HCT116 (cell line): ENCODE measurements at regions not wholly inside any gene's neighbourhood (a gene's known extent, or its start where the extent isn't known, plus 50 kb on each side); places are given as distances from the start of the nearest gene placed in this dataset.

Experiments used
- ATAC-seq: fragments of 200-7000 bp; cut with Tn5 transposase; 2 replicates; pipeline ENCODE4 v1.9.1; 2020; ENCODE audit warnings: mild to moderate bottlenecking, moderate library complexity
- BruUV-seq: library from RNA; stranded (reverse); fragments of 400-500 nt; replicated peaks from 2 replicates; lab custom pipeline; 2021; lab: Mats Ljungman, UMichigan
- CTCF ChIA-PET: fragments of 300-600 bp; sonication (Branson Sonifier 250); formaldehyde crosslinking; loops from one replicate; lab custom pipeline; 2021; ENCODE audit warnings: antibody characterized with exemption; lab: Charles Lee
- POLR2A ChIA-PET: fragments of 300-600, 350-600 bp; sonication (Branson Sonifier 250); formaldehyde crosslinking; loops from one replicate; lab custom pipeline; 2021; ENCODE audit warnings: antibody characterized with exemption; lab: Charles Lee
- RAD21 ChIA-PET, 2 experiments: fragments of 300-600 bp; sonication (Branson Sonifier 250); formaldehyde crosslinking; loops; one replicate each; lab custom pipeline; 2023; ENCODE audit warnings: low total read pairs in 2 of 2; ENCODE audit not compliant: uncharacterized antibody in 2 of 2, unreplicated experiment in 2 of 2, low non-redundant PET in 1 of 2; lab: Charles Lee
- DNase-seq: peaks from one replicate; pipeline ENCODE4 v3.0.0-alpha.2; 2010; ENCODE audit warnings: low read depth, low spot score
- H2AFZ ChIP-seq: fragments of 200-600 bp; shearing (Covaris generic), sonication (generic); 2 replicates; pipeline ENCODE4 v1.6.1; 2017; ENCODE audit warnings: low read depth, mixed run types, mixed read lengths, antibody characterized with exemption, low read length; ENCODE audit not compliant: poor library complexity, severe bottlenecking
- H3K27ac ChIP-seq: 2 replicates; pipeline ENCODE4 v1.5.1; 2012; ENCODE audit warnings: low read depth, low read length
- H3K27me3 ChIP-seq: fragments of 200-600 bp; sonication (generic); 2 replicates; pipeline ENCODE4 v1.6.1; 2016; ENCODE audit warnings: mixed run types, low read length, mixed read lengths; ENCODE audit not compliant: insufficient read depth
- H3K36me3 ChIP-seq, 2 experiments: fragments of 200-500 bp in 1 of 2; fragments of 200-600 bp in 1 of 2; sonication (Bioruptor generic) in 1 of 2; sonication (generic) in 1 of 2; 2 replicates each; pipeline versions ENCODE4 v1.5.1 to v1.6.1; 2014 to 2016; ENCODE audit warnings: low read length in 2 of 2, inconsistent platforms in 1 of 2, mixed read lengths in 1 of 2, mixed run types in 1 of 2; ENCODE audit not compliant: insufficient read depth in 2 of 2, control insufficient read depth in 1 of 2
- H3K4me1 ChIP-seq, 2 experiments: fragments of 200-600 bp in 1 of 2; sonication (generic) in 1 of 2; 2 replicates each; pipeline versions ENCODE4 v1.5.1 to v1.6.1; 2012 to 2017; ENCODE audit warnings: low read length in 2 of 2, inconsistent platforms in 1 of 2, mild to moderate bottlenecking in 1 of 2, mixed read lengths in 1 of 2, mixed run types in 1 of 2, moderate library complexity in 1 of 2; ENCODE audit not compliant: insufficient read depth in 2 of 2, control insufficient read depth in 1 of 2
- H3K4me2 ChIP-seq: fragments of 200-600 bp; sonication (generic); 2 replicates; pipeline ENCODE4 v1.6.1; 2017; ENCODE audit warnings: mixed run types, low read length, mixed read lengths
- H3K4me3 ChIP-seq, 2 experiments: fragments of 200-600 bp in 1 of 2; sonication (generic) in 1 of 2; replicated peaks in 1 of 2; 2 replicates each; pipeline ENCODE4 v1.5.1; 2011 to 2016; ENCODE audit warnings: low read length in 2 of 2, control low read depth in 1 of 2, low read depth in 1 of 2, mild to moderate bottlenecking in 1 of 2, mixed read lengths in 1 of 2, mixed run types in 1 of 2
- H3K79me2 ChIP-seq: fragments of 200-600 bp; sonication (generic); 2 replicates; pipeline ENCODE4 v1.6.1; 2017; ENCODE audit warnings: mild to moderate bottlenecking, mixed run types, low read length, moderate library complexity, mixed read lengths; ENCODE audit not compliant: insufficient read depth
- H3K9ac ChIP-seq: fragments of 200-600 bp; sonication (generic); 2 replicates; pipeline ENCODE4 v1.6.1; 2016; ENCODE audit warnings: low read length, mixed read lengths
- H3K9me2 ChIP-seq: fragments of 200-600 bp; sonication (generic), shearing (Covaris generic); 2 replicates; pipeline ENCODE4 v1.6.1; 2017; ENCODE audit warnings: mixed run types, mild to moderate bottlenecking, moderate library complexity; ENCODE audit not compliant: insufficient read depth
- H3K9me3 ChIP-seq, 2 experiments: fragments of 200-500 bp in 1 of 2; fragments of 200-600 bp in 1 of 2; sonication (Bioruptor generic) in 1 of 2; sonication (generic) in 1 of 2; 2 replicates each; pipeline ENCODE4 v1.6.1; 2014 to 2017; ENCODE audit warnings: low read length in 2 of 2, mixed read lengths in 2 of 2, inconsistent platforms in 1 of 2, low read depth in 1 of 2, mild to moderate bottlenecking in 1 of 2, mixed run types in 1 of 2, moderate library complexity in 1 of 2; ENCODE audit not compliant: control insufficient read depth in 1 of 2, insufficient read depth in 1 of 2
- H4K20me1 ChIP-seq: fragments of 200-600 bp; sonication (generic), shearing (Covaris generic); 2 replicates; pipeline ENCODE4 v1.6.1; 2017; ENCODE audit warnings: mixed run types, mild to moderate bottlenecking, moderate library complexity; ENCODE audit not compliant: insufficient read depth
- EGR1 ChIP-seq: IDR thresholded peaks from 2 replicates; pipeline ENCODE4 v1.6.1; 2012; ENCODE audit warnings: low read depth
- EZH2phosphoT487 ChIP-seq: fragments of 200-600 bp; IDR thresholded peaks from 2 replicates; pipeline ENCODE4 v1.6.1; 2018; ENCODE audit warnings: antibody characterized with exemption, borderline replicate concordance
- FOSL1 ChIP-seq: IDR thresholded peaks from 2 replicates; pipeline ENCODE4 v1.6.1; 2012; ENCODE audit warnings: low read depth
- JUND ChIP-seq: IDR thresholded peaks from 2 replicates; pipeline ENCODE4 v1.6.1; 2012
- MAX ChIP-seq: IDR thresholded peaks from 2 replicates; pipeline ENCODE4 v1.6.1; 2012
- POLR2A ChIP-seq: IDR thresholded peaks from 2 replicates; pipeline ENCODE4 v1.7.0; 2011; ENCODE audit warnings: borderline replicate concordance; ENCODE audit not compliant: insufficient read depth, insufficient read length; ENCODE audit errors: extremely low read depth
- SRF ChIP-seq: IDR thresholded peaks from 2 replicates; pipeline ENCODE4 v1.6.1; 2012; ENCODE audit warnings: low read depth
- TCF7L2 ChIP-seq: IDR thresholded peaks from 2 replicates; pipeline ENCODE4 v1.7.0; 2011; ENCODE audit warnings: borderline replicate concordance, inconsistent platforms; ENCODE audit not compliant: insufficient read depth, insufficient read length; ENCODE audit errors: extremely low read depth
- ZBTB33 ChIP-seq: IDR thresholded peaks from 2 replicates; pipeline ENCODE4 v1.6.1; 2011; ENCODE audit warnings: mild to moderate bottlenecking, low read length, moderate library complexity; ENCODE audit not compliant: insufficient replicate concordance; ENCODE audit errors: extremely low read depth
- ZFX ChIP-seq: fragments of 450-650 bp; IDR thresholded peaks from 2 replicates; pipeline ENCODE4 v1.6.1; 2017
- intact Hi-C: fragments of 100-400 bp; cut with micrococcal nuclease; formaldehyde crosslinking; loops from 2 replicates; pipeline ENCODE4 v1.10.0; 2022

- POLR2A ChIA-PET: no interaction called here
Measured at GRCh38 chr4:106495476-106495875, 126.9 kb upstream of the GIMD1 start.

DNA sequence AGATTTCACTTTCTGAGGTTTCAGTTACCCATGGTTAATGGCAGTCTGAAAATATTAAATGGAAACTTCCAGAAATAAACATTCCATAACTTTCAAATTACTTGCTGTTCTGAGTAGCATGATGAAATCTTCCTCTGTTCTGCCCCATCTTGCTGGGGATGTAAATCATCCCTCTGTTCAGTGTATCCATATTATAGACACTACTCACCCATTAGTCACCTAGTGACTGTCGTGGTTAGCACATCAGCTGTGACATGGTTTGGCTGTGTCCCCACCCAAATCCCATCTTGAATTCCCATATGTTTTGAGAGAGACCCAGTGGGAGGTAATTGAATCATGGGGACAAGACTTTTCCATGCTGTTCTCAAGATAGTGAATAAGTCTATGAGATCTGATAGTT is 125.5 kb upstream of the GIMD1 start:
- Histone ChIP-seq H3K9me2 (no peaks in the 10 kb centered on the region), H3K4me2 (no peak overlapping the region), H2AFZ (peak overlapping the region; percentile 78), H3K9me3 (no peaks in the 10 kb centered on the region), H3K79me2 (no peaks in the 10 kb centered on the region), H3K36me3 (no peaks in the 10 kb centered on the region), H3K4me3 (no peak overlapping the region), H3K27ac (no peak overlapping the region), H4K20me1 (no peaks in the 10 kb centered on the region), H3K4me1 (no peaks in the 10 kb centered on the region), H3K9ac (no peak overlapping the region), H3K27me3 (no peaks in the 10 kb centered on the region)
- no peak for DNase-seq
- ChIA-PET CTCF (no interaction called here), POLR2A (no interaction called here), RAD21 (no interaction called here)
- TF ChIP-seq MAX (no peak), FOSL1 (0 out of 2 replicates have a peak, but pooled peaks have one; percentile 11), TCF7L2 (no peak), EGR1 (no peak), JUND (no peak)
- no peak for ATAC-seq
- no TSS peak for BruUV-seq
- intact Hi-C loops: no loop called here

More at GRCh38 chr4:106495476-106495875, 126.9 kb upstream of the GIMD1 start:
- no peak overlapping the region for H3K4me2 ChIP-seq
- H3K9me2 ChIP-seq: no peaks in the 10 kb centered on the region
- intact Hi-C loops: no loop called here
- CTCF ChIA-PET: no interaction called here
- H3K4me3 ChIP-seq: no peak overlapping the region
- BruUV-seq: no TSS peak
- no peak overlapping the region for H3K9ac ChIP-seq
- H2AFZ ChIP-seq: no peak overlapping the region
- DNase-seq (no peak), ATAC-seq (no peak)
- no peaks in the 10 kb centered on the region for H3K4me1 ChIP-seq
- no peaks in the 10 kb centered on the region for H3K36me3 ChIP-seq
- no peaks in the 10 kb centered on the region for H3K9me3 ChIP-seq
- H4K20me1 ChIP-seq: no peaks in the 10 kb centered on the region
- H3K79me2 ChIP-seq: no peaks in the 10 kb centered on the region
- H3K27ac ChIP-seq: no peak overlapping the region
- RAD21 ChIA-PET: no interaction called here
- TF ChIP-seq ZBTB33 (no peak), POLR2A (no peak), EZH2phosphoT487 (no peak), ZFX (no peak), SRF (no peak), JUND (no peak)
- H3K27me3 ChIP-seq: no peaks in the 10 kb centered on the region
